Astrocyte of the spinal cord (primary cell): ENCODE measurements at regions not wholly inside any gene's neighbourhood (a gene's known extent, or its start where the extent isn't known, plus 50 kb on each side); places are given as distances from the start of the nearest gene placed in this dataset.

Experiments used
- DNase-seq: peaks from one replicate; pipeline ENCODE4 v3.0.0; 2011; ENCODE audit warnings: low read depth, low spot score
- H3K4me3 ChIP-seq: 2 replicates; pipeline ENCODE4 v1.5.1; 2011; ENCODE audit warnings: low read depth, mild to moderate bottlenecking, low read length, moderate library complexity
- CTCF ChIP-seq: IDR thresholded peaks from 2 replicates; pipeline ENCODE4 v1.5.1; 2012; ENCODE audit warnings: low read depth, mild to moderate bottlenecking, low read length, inconsistent platforms
- in situ Hi-C: cut with HindIII; loops from 2 replicates; pipeline ENCODE4 v1.10.0; 2017; ENCODE audit warnings: low sequenced_read_pairs

- TF ChIP-seq CTCF = no peak
- H3K4me3 ChIP-seq = no peak overlapping the region
- DNase-seq = no peak
- in situ Hi-C loops = no loop called here
Observed at GRCh38 chr2:234631646-234632514, 135.0 kb upstream of the ARL4C start.

- no peak for TF ChIP-seq CTCF
- H3K4me3 ChIP-seq = no peak overlapping the region
- in situ Hi-C loops = no loop called here
- peak; percentile 29 for DNase-seq
Observed at GRCh38 chr2:234630801-234631261, 133.9 kb upstream of the ARL4C start.

- H3K4me3 ChIP-seq = no peak overlapping the region
- no peak for DNase-seq
- TF ChIP-seq CTCF = no peak
- in situ Hi-C loops = no loop called here
Observed at GRCh38 chr2:234629596-234629995, 132.7 kb upstream of the ARL4C start.

GRCh38 chr2:234628953-234629352 lies 132.1 kb upstream of the ARL4C start:
- in situ Hi-C loops = no loop called here
- TF ChIP-seq CTCF = no peak
- DNase-seq = no peak

GRCh38 chr2:234627308-234627707 lies 130.4 kb upstream of the ARL4C start:
- no peak for DNase-seq
- no peak for TF ChIP-seq CTCF
- in situ Hi-C loops = no loop called here
- H3K4me3 ChIP-seq = no peak overlapping the region

More at GRCh38 chr2:234628953-234629352, 132.1 kb upstream of the ARL4C start:
- no peak overlapping the region for H3K4me3 ChIP-seq

GRCh38 chr2:234626566-234627130 lies 129.8 kb upstream of the ARL4C start:
- no peak for DNase-seq
- no peak for TF ChIP-seq CTCF
- H3K4me3 ChIP-seq = no peak overlapping the region
- in situ Hi-C loops = no loop called here
